Upper lobe of left lung (tissue), 6 donors: ENCODE measurements at regions not wholly inside any gene's neighbourhood (a gene's known extent, or its start where the extent isn't known, plus 50 kb on each side); places are given as distances from the start of the nearest gene placed in this dataset.

Source experiments
- ATAC-seq, 2 donors: fragments of 200-7000 bp; cut with Tn5 transposase; one replicate each; pipeline ENCODE4 v1.9.1; 2022; ENCODE audit warnings: mild to moderate bottlenecking in 2 of 2, moderate library complexity in 2 of 2; ENCODE audit not compliant: low FRiP score in 2 of 2
- DNase-seq, 2 donors: peaks; one replicate each; pipeline ENCODE4 v3.0.0-alpha.2; 2019 to 2020
- H3K27ac ChIP-seq, 4 donors: fragments of 200-600 bp; sonication (generic); one replicate each; pipeline ENCODE4 v1.5.1; 2016 to 2019
- H3K27me3 ChIP-seq, 4 donors: fragments of 200-600 bp; sonication (generic); one replicate each; pipeline ENCODE4 v1.5.1; 2017 to 2019
- H3K36me3 ChIP-seq, 4 donors: fragments of 200-600 bp; sonication (generic); one replicate each; pipeline ENCODE4 v1.5.1; 2016 to 2019
- H3K4me1 ChIP-seq, 4 donors: fragments of 200-600 bp; sonication (generic); one replicate each; pipeline ENCODE4 v1.5.1; 2018 to 2019
- H3K4me3 ChIP-seq, 4 donors: fragments of 200-600 bp; sonication (generic); one replicate each; pipeline ENCODE4 v1.5.1; 2017 to 2019; ENCODE audit warnings: mild to moderate bottlenecking in 2 of 4, moderate library complexity in 1 of 4
- H3K9me3 ChIP-seq, 4 donors: fragments of 200-600 bp; sonication (generic); one replicate each; pipeline ENCODE4 v1.5.1; 2018 to 2019
- CTCF ChIP-seq, 6 experiments: fragments of 450-650 bp in 4 of 6; fragments of 200-600 bp in 2 of 6; sonication (generic) in 2 of 6; IDR thresholded peaks; one replicate each; pipeline ENCODE4 v1.5.1; 2016 to 2019; ENCODE audit warnings: antibody characterized with exemption in 6 of 6
- EP300 ChIP-seq, 4 donors: sonication (generic); formaldehyde crosslinking; IDR thresholded peaks; one replicate each; pipeline ENCODE4 v1.5.1; 2017; ENCODE audit warnings: antibody characterized with exemption in 4 of 4, control low read depth in 2 of 4
- POLR2A ChIP-seq, 4 donors: fragments of 450-650 bp; IDR thresholded peaks; one replicate each; pipeline ENCODE4 v1.5.1; 2016 to 2017; ENCODE audit warnings: antibody characterized with exemption in 4 of 4, mild to moderate bottlenecking in 2 of 4
- POLR2AphosphoS5 ChIP-seq, 2 donors: sonication (generic); formaldehyde crosslinking; IDR thresholded peaks; one replicate each; pipeline ENCODE4 v1.5.1; 2017; ENCODE audit warnings: antibody characterized with exemption in 2 of 2
- WGBS, 2 donors: methylation state at CpG; one replicate each; pipeline ENCODE4 v1.1.5; 2017 to 2018; 5-methylcytosine and 5-hydroxymethylcytosine counted together
- small RNA-seq, 4 donors: library from RNA; depleted of rRNA; stranded (forward); fragments of <200 nt; gene quantifications; one replicate each; pipeline ENCODE3, GENCODE V24; 2016
- donor health status: DM: no; HTN: no; CAD: no; lungs with moderate emphysema.
- donor health status: DM: no; HTN: yes; CAD: no; lungs with severe emphysema.

DNA sequence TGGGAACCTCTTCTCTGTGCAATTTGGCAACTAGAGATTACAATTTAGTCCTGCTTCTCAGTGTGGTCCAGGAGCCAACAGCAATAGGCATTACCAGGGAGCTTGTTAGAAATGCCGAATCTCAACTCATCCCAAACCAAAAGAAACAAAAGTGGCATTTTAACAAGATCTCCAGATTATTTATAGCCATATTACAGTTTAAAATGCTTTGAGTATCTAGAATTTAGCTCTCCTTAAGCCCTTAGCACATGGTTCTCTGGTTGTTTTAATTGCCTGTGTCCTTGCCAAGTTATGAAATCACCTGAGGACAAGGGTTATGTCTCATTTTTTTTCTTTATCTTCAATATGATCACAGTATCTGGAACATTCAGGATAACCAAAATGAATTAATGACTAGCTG lies 51.6 kb upstream of the TAS2R1 start:
- ATAC-seq (no peak), DNase-seq (no peak)
- 67 to 72% methylated on average over 1 of the region's 1 CpG for WGBS, 2 donors
- no peaks in the 10 kb centered on the region for H3K36me3 ChIP-seq
- no peaks in the 10 kb centered on the region for H3K9me3 ChIP-seq
- H3K4me1 ChIP-seq = no peaks in the 10 kb centered on the region
- no peak overlapping the region for H3K4me3 ChIP-seq
- no peaks in the 10 kb centered on the region for H3K27me3 ChIP-seq
- TF ChIP-seq POLR2A (IDR thresholded peaks at IDR 0.05) (no peak), CTCF (IDR thresholded peaks at IDR 0.05) (no peak), POLR2AphosphoS5 (IDR thresholded peaks at IDR 0.05) (no peak), EP300 (IDR thresholded peaks at IDR 0.05) (no peak)
- no peak overlapping the region for H3K27ac ChIP-seq

Small RNA genes in the stretch of these regions (small RNA-seq; reads per million reads assigned to genes)
- gene AC034229.5 (0 reads per million in 4 donors), gene AC034229.6 (0 reads per million in 4 donors), gene AC091905.3 (0 reads per million in 4 donors), gene AC091905.4 (0 reads per million in 4 donors), gene RNA5SP177 (0 reads per million in 4 donors)
